Adrenal gland (tissue), 9 donors: ENCODE measurements at regions not wholly inside any gene's neighbourhood (a gene's known extent, or its start where the extent isn't known, plus 50 kb on each side); places are given as distances from the start of the nearest gene placed in this dataset.

Experiments used
- DNase-seq, 7 donors: peaks; one replicate each; pipeline ENCODE4 v3.0.0-alpha.2; 2019 to 2020
- H3K27ac ChIP-seq, 5 donors: fragments of 200-600 bp; sonication (generic) in 4 of 5; 1 replicate in 3 of 5; 2 replicates in 2 of 5; pipeline versions ENCODE4 v1.5.1 to v1.8.0; 2016 to 2020; ENCODE audit warnings: mild to moderate bottlenecking in 1 of 5
- H3K27me3 ChIP-seq: fragments of 200-600 bp; 2 replicates; pipeline ENCODE4 v1.8.0; 2021
- H3K36me3 ChIP-seq, 2 donors: fragments of 200-600 bp; replicated peaks in 1 of 2; 1 replicate in 1 of 2; 2 replicates in 1 of 2; pipeline versions ENCODE4 v1.5.1 to v1.8.0; 2018 to 2022
- H3K4me1 ChIP-seq, 2 donors: fragments of 200-600 bp; replicated peaks in 1 of 2; 1 replicate in 1 of 2; 2 replicates in 1 of 2; pipeline versions ENCODE4 v1.5.1 to v1.8.0; 2018 to 2021
- H3K4me3 ChIP-seq, 4 donors: fragments of 200-600 bp; sonication (generic) in 3 of 4; one replicate each; pipeline ENCODE4 v1.5.1; 2016 to 2018
- H3K9me3 ChIP-seq, 3 donors: fragments of 200-600 bp; sonication (generic) in 1 of 3; replicated peaks in 1 of 3; 1 replicate in 2 of 3; 2 replicates in 1 of 3; pipeline versions ENCODE4 v1.5.1 to v1.8.0; 2016 to 2021
- POLR2A ChIP-seq, 2 donors: fragments of 450-650 bp; IDR thresholded peaks; one replicate each; pipeline ENCODE4 v1.6.1; 2017; ENCODE audit warnings: antibody characterized with exemption in 2 of 2, mild to moderate bottlenecking in 2 of 2, moderate library complexity in 1 of 2
- WGBS, 4 donors: extraction: QIAGEN DNeasy Blood & Tissue Kit in 2 of 4; methylation state at CpG; one replicate each; pipeline versions ENCODE4 v1.1.5 to v1.1.7; 2013 to 2017; 5-methylcytosine and 5-hydroxymethylcytosine counted together
- intact Hi-C, 2 donors: fragments of 100-400 bp; cut with DNase I; formaldehyde crosslinking; loops; one replicate each; pipeline versions ENCODE4 v1.14.1 to v1.15.0; 2022 to 2023
- TF ChIP-seq, protein P1 (sequence below), 6 experiments: fragments of 450-650 bp in 4 of 6; fragments of 200-600 bp in 2 of 6; sonication (generic) in 1 of 6; IDR thresholded peaks; 1 replicate in 5 of 6; 2 replicates in 1 of 6; pipeline versions ENCODE4 v1.5.1 to v1.8.0; 2016 to 2021; ENCODE audit warnings: antibody characterized with exemption in 6 of 6, mild to moderate bottlenecking in 2 of 6, moderate library complexity in 1 of 6
- donor health status: healthy with polysubstance abuse.
- donor health status: Bipolar disorder and iron deficiency.
- donor health status: DM: yes; HTN: yes; CAD: no.
- donor health status: DM: no; HTN: no; CAD: no.
- donor health status: DM: no; HTN: no; CAD: no.

DNA sequence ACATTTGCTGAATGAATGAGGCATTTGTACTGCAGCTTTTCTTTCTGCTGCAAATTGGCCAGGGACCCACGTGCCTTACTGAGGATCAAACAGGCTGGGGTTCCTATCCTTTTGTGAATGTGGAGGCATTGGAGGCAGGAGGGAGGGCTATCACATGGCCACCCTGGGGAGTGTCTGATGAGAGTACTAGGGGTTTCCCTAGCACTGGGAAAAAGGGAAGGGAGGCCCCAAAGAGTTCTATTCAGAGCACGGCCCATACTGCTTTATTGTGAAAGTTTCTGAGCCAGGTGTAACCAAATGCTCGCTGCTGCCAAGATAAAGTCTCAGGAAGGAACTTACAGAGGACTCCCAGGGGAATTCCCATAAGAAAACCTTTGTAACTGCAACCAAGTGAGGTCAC is 78.4 kb upstream of the ANO1 start:
- Histone ChIP-seq H3K4me3 (no peak overlapping the region), H3K9me3 (no peaks in the 10 kb centered on the region), H3K36me3 (no peaks in the 10 kb centered on the region), H3K27me3 (peaks cover 3% of the 10 kb centered on the region), H3K4me1 (no peaks in the 10 kb centered on the region), H3K27ac (no peak overlapping the region)
- DNase-seq, result no peak
- WGBS, 4 donors, result 48 to 62% (median 56%) methylated on average over 3 of the region's 3 CpGs
- intact Hi-C loops, result no loop called here
- TF ChIP-seq POLR2A (IDR thresholded peaks at IDR 0.05), result no peak
- TF ChIP-seq, protein P1, sequence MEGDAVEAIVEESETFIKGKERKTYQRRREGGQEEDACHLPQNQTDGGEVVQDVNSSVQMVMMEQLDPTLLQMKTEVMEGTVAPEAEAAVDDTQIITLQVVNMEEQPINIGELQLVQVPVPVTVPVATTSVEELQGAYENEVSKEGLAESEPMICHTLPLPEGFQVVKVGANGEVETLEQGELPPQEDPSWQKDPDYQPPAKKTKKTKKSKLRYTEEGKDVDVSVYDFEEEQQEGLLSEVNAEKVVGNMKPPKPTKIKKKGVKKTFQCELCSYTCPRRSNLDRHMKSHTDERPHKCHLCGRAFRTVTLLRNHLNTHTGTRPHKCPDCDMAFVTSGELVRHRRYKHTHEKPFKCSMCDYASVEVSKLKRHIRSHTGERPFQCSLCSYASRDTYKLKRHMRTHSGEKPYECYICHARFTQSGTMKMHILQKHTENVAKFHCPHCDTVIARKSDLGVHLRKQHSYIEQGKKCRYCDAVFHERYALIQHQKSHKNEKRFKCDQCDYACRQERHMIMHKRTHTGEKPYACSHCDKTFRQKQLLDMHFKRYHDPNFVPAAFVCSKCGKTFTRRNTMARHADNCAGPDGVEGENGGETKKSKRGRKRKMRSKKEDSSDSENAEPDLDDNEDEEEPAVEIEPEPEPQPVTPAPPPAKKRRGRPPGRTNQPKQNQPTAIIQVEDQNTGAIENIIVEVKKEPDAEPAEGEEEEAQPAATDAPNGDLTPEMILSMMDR (IDR thresholded peaks at IDR 0.05), result no peak

DNA sequence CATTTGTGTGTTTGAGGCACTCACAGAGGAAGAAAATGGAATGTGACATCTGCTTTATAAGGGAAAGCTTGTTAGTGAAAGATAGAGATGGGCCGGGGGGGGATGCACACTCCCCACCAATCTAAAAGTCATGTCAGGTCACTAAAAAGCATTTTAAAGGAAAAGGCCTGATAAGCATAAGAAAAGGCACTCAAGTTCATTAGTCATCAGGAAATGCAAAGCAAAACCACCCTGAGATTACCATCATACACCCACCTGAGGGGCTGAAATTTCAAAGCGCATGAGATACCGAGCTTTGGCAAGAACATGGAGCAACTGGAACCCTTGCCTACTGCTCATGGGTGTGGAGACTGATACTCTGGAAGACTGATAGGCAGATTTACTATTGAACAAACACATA is 77.9 kb upstream of the ANO1 start:
- H3K27ac ChIP-seq, result no peak overlapping the region
- no peaks in the 10 kb centered on the region for H3K36me3 ChIP-seq
- H3K4me3 ChIP-seq, result no peak overlapping the region
- H3K9me3 ChIP-seq, result no peaks in the 10 kb centered on the region
- TF ChIP-seq, protein P1 (IDR thresholded peaks at IDR 0.05), result no peak
- TF ChIP-seq POLR2A (IDR thresholded peaks at IDR 0.05), result no peak
- no peaks in the 10 kb centered on the region for H3K4me1 ChIP-seq
- DNase-seq, result no peak
- peaks cover 3% of the 10 kb centered on the region for H3K27me3 ChIP-seq
- WGBS, 4 donors, result 67 to 77% (median 69%) methylated on average over 3 of the region's 3 CpGs
- intact Hi-C loops, result no loop called here

DNA sequence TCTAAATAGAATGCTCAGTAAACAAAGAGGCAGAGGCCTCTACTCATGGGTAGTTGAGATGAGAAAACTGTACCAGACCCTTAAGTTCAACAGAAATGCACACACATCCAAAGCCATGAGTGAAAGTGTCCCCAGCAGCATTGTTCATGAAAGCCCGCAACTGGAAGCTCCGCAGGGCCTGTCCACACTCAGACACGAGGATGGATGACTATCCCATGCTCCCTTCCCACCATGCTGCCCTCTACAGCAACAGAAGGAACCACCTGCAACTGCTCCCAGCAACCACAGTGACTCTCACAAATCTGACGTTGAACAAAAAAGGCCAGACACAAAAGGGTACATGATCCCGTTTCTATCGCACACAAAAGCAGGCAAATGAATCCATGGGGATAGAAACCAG is 76.9 kb upstream of the ANO1 start:
- Histone ChIP-seq H3K9me3 (no peaks in the 10 kb centered on the region), H3K36me3 (no peaks in the 10 kb centered on the region), H3K4me3 (no peak overlapping the region), H3K27me3 (peaks cover 3% of the 10 kb centered on the region), H3K4me1 (no peaks in the 10 kb centered on the region), H3K27ac (no peak overlapping the region)
- intact Hi-C loops, result no loop called here
- WGBS, 4 donors, result 76 to 88% (median 80%) methylated on average over 6 of the region's 6 CpGs
- TF ChIP-seq, protein P1 (IDR thresholded peaks at IDR 0.05), result no peak
- TF ChIP-seq POLR2A (IDR thresholded peaks at IDR 0.05), result no peak
- no peak for DNase-seq

DNA sequence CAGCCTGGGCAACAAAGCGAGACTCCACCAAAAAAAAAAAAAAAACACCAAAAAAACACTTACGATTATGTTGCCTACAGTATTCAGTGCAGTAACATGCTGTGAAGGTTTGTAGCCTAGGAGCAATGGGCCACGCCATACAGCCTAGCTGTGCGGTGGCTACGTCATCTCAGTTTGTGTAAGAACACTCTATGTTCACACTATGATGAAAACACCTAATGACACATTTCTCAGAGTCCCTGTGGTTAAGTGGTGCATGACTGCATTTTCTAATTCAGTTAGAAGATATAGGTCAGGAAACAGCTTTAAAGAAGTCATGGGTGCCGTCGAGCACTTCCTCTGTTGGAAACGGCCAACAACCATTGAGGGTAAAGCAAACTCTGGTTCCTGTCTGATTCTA is 75.7 kb upstream of the ANO1 start:
- 60 to 73% (median 69%) methylated on average over 7 to 8 of the region's 8 CpGs for WGBS, 4 donors
- no peak for DNase-seq
- Histone ChIP-seq H3K4me1 (no peaks in the 10 kb centered on the region), H3K27ac (no peak overlapping the region), H3K4me3 (no peak overlapping the region), H3K27me3 (peaks cover 3% of the 10 kb centered on the region), H3K9me3 (no peaks in the 10 kb centered on the region), H3K36me3 (no peaks in the 10 kb centered on the region)
- no peak for TF ChIP-seq POLR2A (IDR thresholded peaks at IDR 0.05)
- TF ChIP-seq, protein P1 (IDR thresholded peaks at IDR 0.05), result no peak
- intact Hi-C loops, result no loop called here
